ENCODE measurements at regions not wholly inside any gene's neighbourhood (a gene's known extent, or its start where the extent isn't known, plus 50 kb on each side); places are given as distances from the start of the nearest gene placed in this dataset.
"Not testable (repeated sequence)": the region's sequence is repeated elsewhere in the genome, so short reads cannot be mapped to it uniquely, and the experiment has no call there.

GRCh38 chr4:33850371-33850902 is 2393.9 kb downstream of the ARAP2 start:
- no peak for DNase-seq
- in situ Hi-C loops (cut with MboI; ENCODE audit: low pct_unique_long_range_greater_than_20kb, low sequenced_read_pairs): no loop called here

GRCh38 chr4:33853670-33854069 is 2390.6 kb downstream of the ARAP2 start:
- in situ Hi-C loops (cut with MboI; ENCODE audit: low pct_unique_long_range_greater_than_20kb, low sequenced_read_pairs): not testable (repeated sequence)

GRCh38 chr4:33864290-33864859 is 2379.9 kb downstream of the ARAP2 start:
- in situ Hi-C loops (cut with MboI; ENCODE audit: low pct_unique_long_range_greater_than_20kb, low sequenced_read_pairs): no loop called here
- no peak for DNase-seq

More at GRCh38 chr4:33853670-33854069, 2390.6 kb downstream of the ARAP2 start:
- not testable (repeated sequence) for DNase-seq

GRCh38 chr4:33873791-33874190 is 2370.5 kb downstream of the ARAP2 start:
- DNase-seq: no peak
- in situ Hi-C loops (cut with MboI; ENCODE audit: low pct_unique_long_range_greater_than_20kb, low sequenced_read_pairs): no loop called here

GRCh38 chr4:33878710-33879109 is 2365.6 kb downstream of the ARAP2 start:
- in situ Hi-C loops (cut with MboI; ENCODE audit: low pct_unique_long_range_greater_than_20kb, low sequenced_read_pairs): no loop called here
- DNase-seq: no peak

GRCh38 chr4:33881176-33881575 is 2363.1 kb downstream of the ARAP2 start:
- in situ Hi-C loops (cut with MboI; ENCODE audit: low pct_unique_long_range_greater_than_20kb, low sequenced_read_pairs): no loop called here

GRCh38 chr4:33882246-33882990 is 2361.9 kb downstream of the ARAP2 start:
- in situ Hi-C loops (cut with MboI; ENCODE audit: low pct_unique_long_range_greater_than_20kb, low sequenced_read_pairs): no loop called here
- no peak for DNase-seq

More at GRCh38 chr4:33881176-33881575, 2363.1 kb downstream of the ARAP2 start:
- DNase-seq: no peak

- no peak for DNase-seq
- in situ Hi-C loops (cut with MboI; ENCODE audit: low pct_unique_long_range_greater_than_20kb, low sequenced_read_pairs): no loop called here
These were observed 2361.2 kb downstream of the ARAP2 start for GRCh38 chr4:33883111-33883510.

GRCh38 chr4:33886356-33886755 is 2358.0 kb downstream of the ARAP2 start:
- no peak for DNase-seq
- in situ Hi-C loops (cut with MboI; ENCODE audit: low pct_unique_long_range_greater_than_20kb, low sequenced_read_pairs): no loop called here

GRCh38 chr4:33890841-33891240 is 2353.5 kb downstream of the ARAP2 start:
- in situ Hi-C loops (cut with MboI; ENCODE audit: low pct_unique_long_range_greater_than_20kb, low sequenced_read_pairs): no loop called here
- DNase-seq: no peak

GRCh38 chr4:33911959-33912358 is 2332.4 kb downstream of the ARAP2 start:
- DNase-seq: no peak
- in situ Hi-C loops (cut with MboI; ENCODE audit: low pct_unique_long_range_greater_than_20kb, low sequenced_read_pairs): no loop called here

GRCh38 chr4:33914386-33914785 is 2329.9 kb downstream of the ARAP2 start:
- no peak for DNase-seq
- in situ Hi-C loops (cut with MboI; ENCODE audit: low pct_unique_long_range_greater_than_20kb, low sequenced_read_pairs): no loop called here

- DNase-seq: no peak
- in situ Hi-C loops (cut with MboI; ENCODE audit: low pct_unique_long_range_greater_than_20kb, low sequenced_read_pairs): no loop called here
These were observed 2320.8 kb downstream of the ARAP2 start for GRCh38 chr4:33923469-33923868.

- in situ Hi-C loops (cut with MboI; ENCODE audit: low pct_unique_long_range_greater_than_20kb, low sequenced_read_pairs): no loop called here
- no peak for DNase-seq
These were observed 2320.1 kb downstream of the ARAP2 start for GRCh38 chr4:33924239-33924638.

- in situ Hi-C loops (cut with MboI; ENCODE audit: low pct_unique_long_range_greater_than_20kb, low sequenced_read_pairs): no loop called here
- DNase-seq: no peak
These were observed 2319.5 kb downstream of the ARAP2 start for GRCh38 chr4:33924811-33925210.

GRCh38 chr4:33930497-33930896 is 2313.8 kb downstream of the ARAP2 start:
- DNase-seq: no peak
- in situ Hi-C loops (cut with MboI; ENCODE audit: low pct_unique_long_range_greater_than_20kb, low sequenced_read_pairs): no loop called here

- DNase-seq: no peak
- in situ Hi-C loops (cut with MboI; ENCODE audit: low pct_unique_long_range_greater_than_20kb, low sequenced_read_pairs): no loop called here
These were observed 2313.3 kb downstream of the ARAP2 start for GRCh38 chr4:33931026-33931425.

- no peak for DNase-seq
- in situ Hi-C loops (cut with MboI; ENCODE audit: low pct_unique_long_range_greater_than_20kb, low sequenced_read_pairs): no loop called here
These were observed 2304.0 kb downstream of the ARAP2 start for GRCh38 chr4:33940281-33940680.

GRCh38 chr4:33941854-33942253 is 2302.5 kb downstream of the ARAP2 start:
- DNase-seq: no peak
- in situ Hi-C loops (cut with MboI; ENCODE audit: low pct_unique_long_range_greater_than_20kb, low sequenced_read_pairs): no loop called here

- DNase-seq: no peak
- in situ Hi-C loops (cut with MboI; ENCODE audit: low pct_unique_long_range_greater_than_20kb, low sequenced_read_pairs): no loop called here
These were observed 2295.4 kb downstream of the ARAP2 start for GRCh38 chr4:33948921-33949320.

GRCh38 chr4:33953848-33954247 is 2290.5 kb downstream of the ARAP2 start:
- DNase-seq; in situ Hi-C loops (cut with MboI; ENCODE audit: low pct_unique_long_range_greater_than_20kb, low sequenced_read_pairs): not testable (repeated sequence)
